Caco-2 (cell line): ENCODE measurements at regions not wholly inside any gene's neighbourhood (a gene's known extent, or its start where the extent isn't known, plus 50 kb on each side); places are given as distances from the start of the nearest gene placed in this dataset.

Experiments
- BruUV-seq: library from RNA; stranded (reverse); fragments of 400-500 nt; replicated peaks from 2 replicates; lab custom pipeline; 2021; lab: Mats Ljungman, UMichigan
- CTCF ChIA-PET: fragments of 300-600 bp; sonication (Branson Sonifier 250); formaldehyde crosslinking; loops from one replicate; lab custom pipeline; 2022; ENCODE audit warnings: antibody characterized with exemption; lab: Charles Lee
- POLR2A ChIA-PET: fragments of 300-600 bp; sonication (Branson Sonifier 250); formaldehyde crosslinking; loops from one replicate; lab custom pipeline; 2022; ENCODE audit warnings: antibody characterized with exemption; lab: Charles Lee
- DNase-seq, 2 experiments: peaks; one replicate each; pipeline versions ENCODE4 v3.0.0 to v3.0.0-alpha.2; 2020 to 2022
- H3K27me3 ChIP-seq: replicated peaks from 2 replicates; pipeline ENCODE4 v1.6.0; 2011; ENCODE audit warnings: low read length; ENCODE audit not compliant: control insufficient read depth, insufficient read depth
- H3K36me3 ChIP-seq: 2 replicates; pipeline ENCODE4 v1.5.1; 2011; ENCODE audit warnings: low read length; ENCODE audit not compliant: control insufficient read depth, insufficient read depth
- H3K4me1 ChIP-seq: fragments of 250-450 bp; sonication (Bioruptor Pico); 2 replicates; pipeline ENCODE4 v1.5.1; 2020; ENCODE audit warnings: mild to moderate bottlenecking
- H3K4me3 ChIP-seq: 2 replicates; pipeline ENCODE4 v1.5.1; 2011; ENCODE audit warnings: low read depth, mild to moderate bottlenecking, control low read depth, low read length
- H3K9me3 ChIP-seq: fragments of 250-450 bp; sonication (Bioruptor Pico); 2 replicates; pipeline ENCODE4 v1.5.1; 2020; ENCODE audit warnings: mild to moderate bottlenecking, moderate library complexity
- H3K27ac Mint-ChIP-seq: one replicate; pipeline ENCODE4 v1.8.0; 2022; ENCODE audit warnings: mixed read lengths; ENCODE audit not compliant: unreplicated experiment
- H3K27me3 Mint-ChIP-seq: one replicate; pipeline ENCODE4 v1.8.0; 2022; ENCODE audit warnings: mixed read lengths; ENCODE audit not compliant: insufficient read depth, unreplicated experiment
- H3K36me3 Mint-ChIP-seq: one replicate; pipeline ENCODE4 v1.8.0; 2022; ENCODE audit warnings: mild to moderate bottlenecking, mixed read lengths; ENCODE audit not compliant: insufficient read depth, unreplicated experiment
- H3K4me1 Mint-ChIP-seq: one replicate; pipeline ENCODE4 v1.8.0; 2022; ENCODE audit warnings: low read depth, mixed read lengths; ENCODE audit not compliant: unreplicated experiment
- H3K4me3 Mint-ChIP-seq: one replicate; pipeline ENCODE4 v1.8.0; 2022; ENCODE audit warnings: mild to moderate bottlenecking, moderate library complexity, mixed read lengths; ENCODE audit not compliant: unreplicated experiment
- H3K9me3 Mint-ChIP-seq: one replicate; pipeline ENCODE4 v1.8.0; 2022; ENCODE audit warnings: mixed read lengths; ENCODE audit not compliant: unreplicated experiment
- intact Hi-C: fragments of 100-400 bp; cut with micrococcal nuclease; formaldehyde crosslinking; loops from one replicate; pipeline ENCODE4 v1.10.0; 2022; ENCODE audit not compliant: unreplicated experiment
- TF ChIP-seq, protein P1 (sequence below), 2 experiments: fragments of 200-600 bp in 1 of 2; IDR thresholded peaks; 1 replicate in 1 of 2; 2 replicates in 1 of 2; pipeline versions ENCODE4 v1.5.1 to v1.8.0; 2011 to 2022; ENCODE audit warnings: antibody characterized with exemption in 1 of 2, control low read depth in 1 of 2, inconsistent platforms in 1 of 2, low read depth in 1 of 2, low read length in 1 of 2, mild to moderate bottlenecking in 1 of 2, moderate library complexity in 1 of 2; ENCODE audit not compliant: insufficient read depth in 1 of 2, severe bottlenecking in 1 of 2, unreplicated experiment in 1 of 2

DNA sequence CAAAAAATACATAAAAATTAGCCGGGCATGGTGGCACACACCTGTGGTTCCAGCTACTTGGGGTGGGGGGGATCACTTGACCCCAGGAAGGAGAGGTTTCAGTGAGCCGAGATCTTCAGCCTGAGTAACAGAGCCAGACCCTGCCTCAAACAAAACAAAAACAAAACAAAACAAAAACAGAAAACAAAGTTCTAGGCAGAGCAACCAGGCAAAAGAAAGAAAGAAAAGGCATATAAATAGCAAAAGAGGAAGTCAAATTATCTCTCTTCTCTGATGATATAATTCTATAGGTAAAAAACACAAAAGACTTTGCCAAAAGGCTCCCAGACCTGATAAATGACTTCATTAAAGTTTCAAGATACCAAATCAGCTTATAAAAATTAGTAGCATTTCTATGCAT, 446.9 kb downstream of the HAO1 start:
- Mint-ChIP-seq H3K4me1 (no peaks in the 10 kb centered on the region), H3K36me3 (no peaks in the 10 kb centered on the region), H3K27ac (no peak overlapping the region), H3K9me3 (no peaks in the 10 kb centered on the region), H3K27me3 (no peaks in the 10 kb centered on the region), H3K4me3 (no peak overlapping the region)
- no peak for DNase-seq
- no peaks in the 10 kb centered on the region for H3K27me3 ChIP-seq
- ChIA-PET CTCF (interaction anchor here (0.6 kb wide), 1 partner anchor 201 kb away, joined by 3 read pairs; no protein-coding TSS in a partner anchor), POLR2A (no interaction called here)
- H3K9me3 ChIP-seq, result no peaks in the 10 kb centered on the region
- no peak overlapping the region for H3K4me3 ChIP-seq
- TF ChIP-seq, protein P1, sequence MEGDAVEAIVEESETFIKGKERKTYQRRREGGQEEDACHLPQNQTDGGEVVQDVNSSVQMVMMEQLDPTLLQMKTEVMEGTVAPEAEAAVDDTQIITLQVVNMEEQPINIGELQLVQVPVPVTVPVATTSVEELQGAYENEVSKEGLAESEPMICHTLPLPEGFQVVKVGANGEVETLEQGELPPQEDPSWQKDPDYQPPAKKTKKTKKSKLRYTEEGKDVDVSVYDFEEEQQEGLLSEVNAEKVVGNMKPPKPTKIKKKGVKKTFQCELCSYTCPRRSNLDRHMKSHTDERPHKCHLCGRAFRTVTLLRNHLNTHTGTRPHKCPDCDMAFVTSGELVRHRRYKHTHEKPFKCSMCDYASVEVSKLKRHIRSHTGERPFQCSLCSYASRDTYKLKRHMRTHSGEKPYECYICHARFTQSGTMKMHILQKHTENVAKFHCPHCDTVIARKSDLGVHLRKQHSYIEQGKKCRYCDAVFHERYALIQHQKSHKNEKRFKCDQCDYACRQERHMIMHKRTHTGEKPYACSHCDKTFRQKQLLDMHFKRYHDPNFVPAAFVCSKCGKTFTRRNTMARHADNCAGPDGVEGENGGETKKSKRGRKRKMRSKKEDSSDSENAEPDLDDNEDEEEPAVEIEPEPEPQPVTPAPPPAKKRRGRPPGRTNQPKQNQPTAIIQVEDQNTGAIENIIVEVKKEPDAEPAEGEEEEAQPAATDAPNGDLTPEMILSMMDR (IDR thresholded peaks at IDR 0.05; ENCODE audit: insufficient read depth in 1 of 2, low read depth in 1 of 2, low read length in 1 of 2, severe bottlenecking in 1 of 2, unreplicated experiment in 1 of 2), result no peak
- intact Hi-C loops, result no loop called here
- no peaks in the 10 kb centered on the region for H3K4me1 ChIP-seq
- H3K36me3 ChIP-seq, result no peaks in the 10 kb centered on the region
- no TSS peak for BruUV-seq

DNA sequence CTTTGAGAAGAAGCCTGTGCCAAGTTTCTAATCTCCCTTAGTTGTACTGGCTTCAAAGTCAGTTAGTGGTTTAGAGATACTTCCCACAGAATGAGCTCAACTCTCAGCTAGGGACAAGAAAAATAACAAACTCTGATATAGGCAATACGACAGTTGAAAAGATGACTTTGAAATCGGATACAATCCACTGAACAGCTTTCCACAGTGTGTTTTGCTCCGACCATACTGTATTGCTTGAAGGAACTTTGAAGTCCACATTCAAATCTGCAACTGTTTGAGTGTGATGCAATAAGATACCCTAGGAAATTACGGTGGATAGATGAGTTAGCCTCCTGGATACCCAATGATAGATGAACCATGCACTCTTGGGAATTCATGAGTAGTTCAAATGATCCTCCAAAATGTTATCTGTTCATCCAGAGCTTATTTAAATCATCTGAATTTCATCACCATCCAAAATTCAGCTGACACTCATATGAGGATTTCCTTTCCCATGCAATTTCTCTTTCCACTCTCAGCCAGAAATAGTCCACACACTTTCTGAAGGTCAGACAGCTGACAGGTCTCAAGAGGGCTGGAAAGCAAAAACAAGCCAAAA, 443.8 kb downstream of the HAO1 start:
- TF ChIP-seq, protein P1 (IDR thresholded peaks at IDR 0.05; ENCODE audit: insufficient read depth in 1 of 2, low read depth in 1 of 2, low read length in 1 of 2, severe bottlenecking in 1 of 2, unreplicated experiment in 1 of 2), result no peak
- no peaks in the 10 kb centered on the region for H3K4me1 Mint-ChIP-seq
- intact Hi-C loops, result no loop called here
- H3K36me3 Mint-ChIP-seq, result no peaks in the 10 kb centered on the region
- H3K9me3 Mint-ChIP-seq, result no peaks in the 10 kb centered on the region
- ChIA-PET CTCF (no interaction called here), POLR2A (no interaction called here)
- no peaks in the 10 kb centered on the region for H3K4me1 ChIP-seq
- H3K27me3 Mint-ChIP-seq, result no peaks in the 10 kb centered on the region
- H3K9me3 ChIP-seq, result no peaks in the 10 kb centered on the region
- no peak overlapping the region for H3K4me3 ChIP-seq
- no peak overlapping the region for H3K27ac Mint-ChIP-seq
- DNase-seq, result no peak
- BruUV-seq, result no TSS peak
- H3K4me3 Mint-ChIP-seq, result no peak overlapping the region
- H3K27me3 ChIP-seq, result no peaks in the 10 kb centered on the region
- no peaks in the 10 kb centered on the region for H3K36me3 ChIP-seq

- no peak overlapping the region for H3K4me3 ChIP-seq
- H3K4me1 ChIP-seq, result no peaks in the 10 kb centered on the region
- Mint-ChIP-seq H3K36me3 (no peaks in the 10 kb centered on the region), H3K27ac (no peak overlapping the region), H3K27me3 (no peaks in the 10 kb centered on the region), H3K4me1 (no peaks in the 10 kb centered on the region), H3K9me3 (no peaks in the 10 kb centered on the region), H3K4me3 (no peak overlapping the region)
- intact Hi-C loops, result no loop called here
- no peak for DNase-seq
- TF ChIP-seq, protein P1 (IDR thresholded peaks at IDR 0.05; ENCODE audit: insufficient read depth in 1 of 2, low read depth in 1 of 2, low read length in 1 of 2, severe bottlenecking in 1 of 2, unreplicated experiment in 1 of 2), result no peak
- POLR2A ChIA-PET, result no interaction called here
- BruUV-seq, result no TSS peak
- CTCF ChIA-PET, result no interaction called here
- H3K27me3 ChIP-seq, result no peaks in the 10 kb centered on the region
- H3K36me3 ChIP-seq, result no peaks in the 10 kb centered on the region
- H3K9me3 ChIP-seq, result no peaks in the 10 kb centered on the region
These were observed 442.3 kb downstream of the HAO1 start for GRCh38 chr20:7497985-7498384.
